ENCODE measurements at regions not wholly inside any gene's neighbourhood (a gene's known extent, or its start where the extent isn't known, plus 50 kb on each side); places are given as distances from the start of the nearest gene placed in this dataset.

- H3K4me3 ChIP-seq (ENCODE audit: low read length): no peak overlapping the region
- no peak for TF ChIP-seq CTCF (conservative IDR thresholded peaks at IDR 0.05; ENCODE audit: low read length)
- no peak for DNase-seq (ENCODE audit: low read depth)
These were observed 278.3 kb downstream of the RBM43 start for GRCh38 chr2:150983314-150983897.

GRCh38 chr2:150981826-150982225 lies 279.8 kb downstream of the RBM43 start:
- TF ChIP-seq CTCF (conservative IDR thresholded peaks at IDR 0.05; ENCODE audit: low read length): no peak
- DNase-seq (ENCODE audit: low read depth): peak; percentile 16

GRCh38 chr2:150978053-150978452 lies 283.6 kb downstream of the RBM43 start:
- no peak overlapping the region for H3K4me3 ChIP-seq (ENCODE audit: low read length)
- no peak for DNase-seq (ENCODE audit: low read depth)
- TF ChIP-seq CTCF (conservative IDR thresholded peaks at IDR 0.05; ENCODE audit: low read length): no peak

More at GRCh38 chr2:150981826-150982225, 279.8 kb downstream of the RBM43 start:
- H3K4me3 ChIP-seq (ENCODE audit: low read length): no peak overlapping the region

- no peak overlapping the region for H3K4me3 ChIP-seq (ENCODE audit: low read length)
- TF ChIP-seq CTCF (conservative IDR thresholded peaks at IDR 0.05; ENCODE audit: low read length): no peak
- no peak for DNase-seq (ENCODE audit: low read depth)
These were observed 284.4 kb downstream of the RBM43 start for GRCh38 chr2:150977296-150977695.

GRCh38 chr2:150976604-150977003 lies 285.1 kb downstream of the RBM43 start:
- DNase-seq (ENCODE audit: low read depth): no peak
- no peak overlapping the region for H3K4me3 ChIP-seq (ENCODE audit: low read length)
- TF ChIP-seq CTCF (conservative IDR thresholded peaks at IDR 0.05; ENCODE audit: low read length): no peak

GRCh38 chr2:150974864-150975263 lies 286.8 kb downstream of the RBM43 start:
- DNase-seq (ENCODE audit: low read depth): no peak
- no peak overlapping the region for H3K4me3 ChIP-seq (ENCODE audit: low read length)
- TF ChIP-seq CTCF (conservative IDR thresholded peaks at IDR 0.05; ENCODE audit: low read length): no peak

GRCh38 chr2:150974234-150974633 lies 287.4 kb downstream of the RBM43 start:
- no peak overlapping the region for H3K4me3 ChIP-seq (ENCODE audit: low read length)
- DNase-seq (ENCODE audit: low read depth): no peak
- no peak for TF ChIP-seq CTCF (conservative IDR thresholded peaks at IDR 0.05; ENCODE audit: low read length)

Data from AG10803 (cell line).